Jurkat, Clone E6-1 (cell line): ENCODE measurements at regions not wholly inside any gene's neighbourhood (a gene's known extent, or its start where the extent isn't known, plus 50 kb on each side); places are given as distances from the start of the nearest gene placed in this dataset.
"Not testable (repeated sequence)": the region's sequence is repeated elsewhere in the genome, so short reads cannot be mapped to it uniquely, and the experiment has no call there.

Source experiments
- DNase-seq: peaks from one replicate; pipeline ENCODE4 v3.0.0-alpha.2; 2011; ENCODE audit warnings: low read depth, low spot score
- H3K4me3 ChIP-seq: 2 replicates; pipeline ENCODE4 v1.5.1; 2011; ENCODE audit warnings: mild to moderate bottlenecking, low read length, control low read depth, moderate library complexity

- no peak for DNase-seq
- no peak overlapping the region for H3K4me3 ChIP-seq
These were observed 206.4 kb downstream of the LRRK2 start for GRCh38 chr12:40431169-40431568.

GRCh38 chr12:40435251-40435650 lies 210.5 kb downstream of the LRRK2 start:
- no peak for DNase-seq
- no peak overlapping the region for H3K4me3 ChIP-seq

GRCh38 chr12:40435951-40436350 lies 211.2 kb downstream of the LRRK2 start:
- no peak overlapping the region for H3K4me3 ChIP-seq
- DNase-seq: no peak

GRCh38 chr12:40436564-40436963 lies 211.8 kb downstream of the LRRK2 start:
- DNase-seq: no peak
- no peak overlapping the region for H3K4me3 ChIP-seq

- no peak overlapping the region for H3K4me3 ChIP-seq
- no peak for DNase-seq
These were observed 215.1 kb downstream of the LRRK2 start for GRCh38 chr12:40439771-40440492.

GRCh38 chr12:40444174-40444573 lies 219.4 kb downstream of the LRRK2 start:
- no peak for DNase-seq
- no peak overlapping the region for H3K4me3 ChIP-seq

GRCh38 chr12:40446385-40446784 lies 221.6 kb downstream of the LRRK2 start:
- DNase-seq: peak; percentile 23
- H3K4me3 ChIP-seq: no peak overlapping the region

- DNase-seq, H3K4me3 ChIP-seq: not testable (repeated sequence)
These were observed 223.7 kb downstream of the LRRK2 start for GRCh38 chr12:40448523-40448922.

GRCh38 chr12:40451661-40452060 lies 226.9 kb downstream of the LRRK2 start:
- no peak overlapping the region for H3K4me3 ChIP-seq
- DNase-seq: no peak

- DNase-seq: no peak
- no peak overlapping the region for H3K4me3 ChIP-seq
These were observed 228.1 kb upstream of the CNTN1 start for GRCh38 chr12:40464121-40464520.

GRCh38 chr12:40469736-40470135 lies 222.5 kb upstream of the CNTN1 start:
- no peak overlapping the region for H3K4me3 ChIP-seq
- DNase-seq: no peak

GRCh38 chr12:40473962-40474361 lies 218.3 kb upstream of the CNTN1 start:
- no peak for DNase-seq
- no peak overlapping the region for H3K4me3 ChIP-seq

- no peak overlapping the region for H3K4me3 ChIP-seq
- DNase-seq: no peak
These were observed 217.6 kb upstream of the CNTN1 start for GRCh38 chr12:40474630-40475029.

GRCh38 chr12:40499856-40500255 lies 192.4 kb upstream of the CNTN1 start:
- DNase-seq: no peak
- H3K4me3 ChIP-seq: no peak overlapping the region

GRCh38 chr12:40502322-40502721 lies 189.9 kb upstream of the CNTN1 start:
- no peak for DNase-seq

GRCh38 chr12:40505327-40505726 lies 186.9 kb upstream of the CNTN1 start:
- no peak for DNase-seq
- no peak overlapping the region for H3K4me3 ChIP-seq

More at GRCh38 chr12:40502322-40502721, 189.9 kb upstream of the CNTN1 start:
- H3K4me3 ChIP-seq: no peak overlapping the region

GRCh38 chr12:40508421-40508820 lies 183.8 kb upstream of the CNTN1 start:
- H3K4me3 ChIP-seq: no peak overlapping the region

GRCh38 chr12:40511341-40511740 lies 180.9 kb upstream of the CNTN1 start:
- no peak for DNase-seq
- H3K4me3 ChIP-seq: no peak overlapping the region

More at GRCh38 chr12:40508421-40508820, 183.8 kb upstream of the CNTN1 start:
- DNase-seq: no peak

- DNase-seq: peak; percentile 25
- H3K4me3 ChIP-seq: no peak overlapping the region
These were observed 177.0 kb upstream of the CNTN1 start for GRCh38 chr12:40515041-40515816.

- DNase-seq: no peak
- H3K4me3 ChIP-seq: no peak overlapping the region
These were observed 169.4 kb upstream of the CNTN1 start for GRCh38 chr12:40522837-40523236.

- DNase-seq: no peak
- H3K4me3 ChIP-seq: no peak overlapping the region
These were observed 167.2 kb upstream of the CNTN1 start for GRCh38 chr12:40525054-40525453.
